Aorta (tissue), 5 donors: ENCODE measurements at regions not wholly inside any gene's neighbourhood (a gene's known extent, or its start where the extent isn't known, plus 50 kb on each side); places are given as distances from the start of the nearest gene placed in this dataset.

ENCODE experiments used
- ATAC-seq: fragments of 200-7000 bp; cut with Tn5 transposase; one replicate; pipeline ENCODE4 v1.9.1; 2022; ENCODE audit warnings: moderate library complexity; ENCODE audit not compliant: low FRiP score
- DNase-seq, 2 donors: peaks; one replicate each; pipeline ENCODE4 v3.0.0-alpha.2; 2020
- H3K27ac ChIP-seq, 2 donors: one replicate each; pipeline ENCODE4 v1.5.1; 2013; ENCODE audit warnings: low read length in 2 of 2, mild to moderate bottlenecking in 2 of 2, moderate library complexity in 2 of 2, control low read depth in 1 of 2, inconsistent platforms in 1 of 2, low read depth in 1 of 2
- H3K27me3 ChIP-seq, 2 donors: one replicate each; pipeline ENCODE4 v1.6.1; 2013; ENCODE audit warnings: control low read depth in 1 of 2, low read length in 1 of 2, mild to moderate bottlenecking in 1 of 2, moderate library complexity in 1 of 2; ENCODE audit not compliant: insufficient read depth in 2 of 2, control insufficient read depth in 1 of 2
- H3K36me3 ChIP-seq, 2 donors: one replicate each; pipeline ENCODE4 v1.6.1; 2013; ENCODE audit warnings: control low read depth in 1 of 2, low read length in 1 of 2, mild to moderate bottlenecking in 1 of 2; ENCODE audit not compliant: insufficient read depth in 2 of 2, control insufficient read depth in 1 of 2
- H3K4me1 ChIP-seq, 2 donors: one replicate each; pipeline ENCODE4 v1.6.1; 2013; ENCODE audit warnings: low read length in 2 of 2, control low read depth in 1 of 2, mild to moderate bottlenecking in 1 of 2, moderate library complexity in 1 of 2; ENCODE audit not compliant: insufficient read depth in 2 of 2, control insufficient read depth in 1 of 2
- H3K4me3 ChIP-seq, 2 donors: one replicate each; pipeline ENCODE4 v1.5.1; 2013; ENCODE audit warnings: low read length in 2 of 2, control low read depth in 1 of 2, mild to moderate bottlenecking in 1 of 2
- H3K9me3 ChIP-seq: one replicate; pipeline ENCODE4 v1.6.1; 2013; ENCODE audit warnings: mild to moderate bottlenecking, low read length; ENCODE audit not compliant: control insufficient read depth
- WGBS, 2 donors: extraction: QIAGEN DNeasy Blood & Tissue Kit; methylation state at CpG; one replicate each; pipeline ENCODE4 v1.1.7; 2013; 5-methylcytosine and 5-hydroxymethylcytosine counted together
- intact Hi-C, 2 donors: fragments of 100-400 bp; cut with DNase I; formaldehyde crosslinking; loops; one replicate each; pipeline versions ENCODE4 v1.14.2 to v1.15.0; 2022
- donor health status: healthy with polysubstance abuse.
- donor health status: Bipolar disorder and iron deficiency.
- donor health status: DM: no; HTN: no; CAD: no.
- donor health status: DM: no; HTN: no; CAD: no.
- donor health status: DM: yes; HTN: yes; CAD: no.

GRCh38 chr20:3334156-3334943 lies 73.1 kb downstream of the DNAAF9 start:
- intact Hi-C loops, result no loop called here
- Histone ChIP-seq H3K36me3 (peaks cover 0 to 2% of the 10 kb centered on the region in 2 donors), H3K27ac (no peak overlapping the region), H3K4me3 (no peak overlapping the region), H3K4me1 (no peaks in the 10 kb centered on the region), H3K27me3 (no peaks in the 10 kb centered on the region), H3K9me3 (no peaks in the 10 kb centered on the region)
- DNase-seq, result no peak
- 73 to 79% methylated on average over 8 of the region's 8 CpGs for WGBS, 2 donors
- ATAC-seq, result no peak

DNA sequence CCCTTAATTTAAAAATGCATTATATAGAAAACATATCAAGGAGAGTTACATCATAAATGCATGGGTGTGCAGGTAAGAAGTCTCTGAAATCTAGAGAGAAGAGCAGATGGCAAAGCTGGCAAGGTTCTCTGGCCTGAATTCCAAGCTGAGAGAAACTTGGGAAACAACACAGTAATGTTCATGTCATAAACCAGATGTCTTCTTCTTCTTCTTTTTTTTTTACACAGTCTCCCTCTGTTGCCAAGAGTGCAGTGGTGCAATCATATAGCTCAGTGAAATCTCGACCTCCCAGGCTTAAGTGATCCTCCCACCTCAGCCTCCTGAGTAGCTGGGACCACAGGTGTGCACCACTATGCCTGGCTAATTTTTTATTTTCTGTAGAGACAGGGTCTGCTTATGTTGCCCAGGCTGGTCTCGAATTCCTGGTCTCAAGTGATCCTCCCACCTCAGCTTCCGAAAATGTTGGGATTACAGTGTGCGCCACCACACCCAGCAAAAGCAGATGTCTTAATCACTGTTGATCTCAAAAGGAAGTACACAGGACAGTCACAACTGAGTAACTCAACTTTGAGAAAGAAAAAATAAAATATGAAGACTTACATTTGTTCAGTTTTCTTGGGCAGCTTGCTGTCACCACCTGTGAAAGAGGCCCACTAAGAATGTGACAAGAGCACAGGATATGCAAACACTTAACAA lies 77.3 kb downstream of the DNAAF9 start:
- 89 to 92% methylated on average over 4 of the region's 4 CpGs for WGBS, 2 donors
- Histone ChIP-seq H3K27ac (no peak overlapping the region), H3K27me3 (no peaks in the 10 kb centered on the region), H3K4me3 (no peak overlapping the region), H3K4me1 (no peaks in the 10 kb centered on the region), H3K9me3 (no peaks in the 10 kb centered on the region), H3K36me3 (peaks cover 3 to 8% of the 10 kb centered on the region in 2 donors)
- intact Hi-C loops, result no loop called here
- ATAC-seq, result no peak
- DNase-seq, result no peak

- no peak overlapping the region for H3K27ac ChIP-seq
- intact Hi-C loops, result no loop called here
- H3K36me3 ChIP-seq, result peaks cover 12 to 13% of the 10 kb centered on the region in 2 donors
- ATAC-seq (no peak), DNase-seq (no peak)
- H3K9me3 ChIP-seq, result no peaks in the 10 kb centered on the region
- H3K27me3 ChIP-seq, result no peaks in the 10 kb centered on the region
- WGBS, 2 donors, result 86 to 88% methylated on average over 4 of the region's 4 CpGs
- H3K4me1 ChIP-seq, result no peaks in the 10 kb centered on the region
- H3K4me3 ChIP-seq, result no peak overlapping the region
Observed at GRCh38 chr20:3328501-3328900, 79.0 kb downstream of the DNAAF9 start.

- no peak overlapping the region for H3K27ac ChIP-seq
- 65 to 68% methylated on average over 7 of the region's 7 CpGs for WGBS, 2 donors
- no peak for ATAC-seq
- H3K9me3 ChIP-seq, result no peaks in the 10 kb centered on the region
- no peak overlapping the region for H3K4me3 ChIP-seq
- intact Hi-C loops, result no loop called here
- peaks cover 13 to 16% of the 10 kb centered on the region in 2 donors for H3K36me3 ChIP-seq
- no peaks in the 10 kb centered on the region for H3K4me1 ChIP-seq
- DNase-seq, result no peak
- no peaks in the 10 kb centered on the region for H3K27me3 ChIP-seq
Observed at GRCh38 chr20:3326779-3327521, 80.5 kb downstream of the DNAAF9 start.

DNA sequence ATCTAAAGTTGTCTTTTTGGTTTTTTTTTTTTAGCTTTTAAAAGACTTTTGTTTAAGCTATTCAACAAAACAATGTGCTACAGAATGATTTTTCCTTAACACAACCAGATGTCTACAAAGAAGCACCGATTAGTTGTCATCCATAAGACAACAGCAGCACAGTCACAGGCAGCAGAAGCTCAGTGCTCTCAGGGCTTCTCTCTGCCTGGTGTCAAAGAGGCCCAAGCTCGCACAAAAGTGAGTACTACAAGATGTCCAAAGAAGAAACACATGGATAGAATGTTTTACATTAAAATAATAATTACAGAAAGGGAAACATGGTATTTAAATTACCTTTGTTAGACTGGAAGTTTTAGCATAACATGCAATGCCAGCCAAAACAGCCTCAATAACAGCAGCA lies 81.6 kb downstream of the DNAAF9 start:
- Histone ChIP-seq H3K27ac (no peak overlapping the region), H3K36me3 (peaks cover 13 to 16% of the 10 kb centered on the region in 2 donors), H3K27me3 (no peaks in the 10 kb centered on the region), H3K4me1 (no peaks in the 10 kb centered on the region), H3K4me3 (no peak overlapping the region), H3K9me3 (no peaks in the 10 kb centered on the region)
- WGBS, 2 donors, result 88 to 90% methylated on average over 2 of the region's 2 CpGs
- no peak for ATAC-seq
- intact Hi-C loops, result no loop called here
- no peak for DNase-seq

DNA sequence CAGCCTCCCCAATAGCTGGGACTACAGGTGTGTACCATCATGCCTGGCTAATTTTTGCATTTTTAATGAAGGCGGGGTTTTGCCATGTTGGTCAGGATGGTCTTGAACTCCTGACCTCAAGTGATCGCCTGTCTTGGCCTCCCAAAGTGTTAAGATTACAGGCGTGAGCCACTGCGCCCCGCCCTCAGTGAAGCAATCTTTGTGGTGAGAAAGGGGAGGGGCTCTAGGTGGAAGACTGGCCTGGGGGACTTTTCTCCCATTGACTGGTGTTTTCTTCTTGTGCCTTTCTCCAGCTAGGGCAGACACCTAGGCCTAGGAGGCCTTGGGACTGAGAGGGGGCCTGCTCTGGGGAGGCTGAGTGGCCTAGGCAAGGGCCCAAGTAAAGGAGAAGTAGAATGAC lies 84.1 kb downstream of the DNAAF9 start:
- Histone ChIP-seq H3K36me3 (peaks cover 13 to 16% of the 10 kb centered on the region in 2 donors), H3K4me1 (no peaks in the 10 kb centered on the region), H3K27me3 (no peaks in the 10 kb centered on the region), H3K9me3 (no peaks in the 10 kb centered on the region), H3K4me3 (no peak overlapping the region), H3K27ac (no peak overlapping the region)
- DNase-seq, result no peak
- WGBS, 2 donors, result 92% methylated on average over 5 of the region's 5 CpGs
- ATAC-seq, result no peak
- intact Hi-C loops, result no loop called here

GRCh38 chr20:3318226-3318884 lies 79.4 kb upstream of the SLC4A11 start:
- H3K27ac ChIP-seq, result no peak overlapping the region
- 80 to 84% methylated on average over 3 of the region's 3 CpGs for WGBS, 2 donors
- no peak overlapping the region for H3K4me3 ChIP-seq
- no peaks in the 10 kb centered on the region for H3K9me3 ChIP-seq
- ATAC-seq (no peak), DNase-seq (no peak)
- H3K4me1 ChIP-seq, result no peaks in the 10 kb centered on the region
- no peaks in the 10 kb centered on the region for H3K27me3 ChIP-seq
- intact Hi-C loops, result no loop called here
- peaks cover 8 to 15% of the 10 kb centered on the region in 2 donors for H3K36me3 ChIP-seq

- Histone ChIP-seq H3K27me3 (no peaks in the 10 kb centered on the region), H3K36me3 (peaks cover 8 to 11% of the 10 kb centered on the region in 2 donors), H3K4me3 (no peak overlapping the region), H3K4me1 (no peaks in the 10 kb centered on the region), H3K9me3 (no peaks in the 10 kb centered on the region), H3K27ac (no peak overlapping the region)
- intact Hi-C loops, result no loop called here
- DNase-seq (peak in 1 of 2 donors; percentile 70), ATAC-seq (no peak)
- WGBS, 2 donors, result 81 to 83% methylated on average over 7 of the region's 7 CpGs
Observed at GRCh38 chr20:3316136-3316535, 77.1 kb upstream of the SLC4A11 start.
